ENCODE measurements at regions not wholly inside any gene's neighbourhood (a gene's known extent, or its start where the extent isn't known, plus 50 kb on each side); places are given as distances from the start of the nearest gene placed in this dataset.

DNA sequence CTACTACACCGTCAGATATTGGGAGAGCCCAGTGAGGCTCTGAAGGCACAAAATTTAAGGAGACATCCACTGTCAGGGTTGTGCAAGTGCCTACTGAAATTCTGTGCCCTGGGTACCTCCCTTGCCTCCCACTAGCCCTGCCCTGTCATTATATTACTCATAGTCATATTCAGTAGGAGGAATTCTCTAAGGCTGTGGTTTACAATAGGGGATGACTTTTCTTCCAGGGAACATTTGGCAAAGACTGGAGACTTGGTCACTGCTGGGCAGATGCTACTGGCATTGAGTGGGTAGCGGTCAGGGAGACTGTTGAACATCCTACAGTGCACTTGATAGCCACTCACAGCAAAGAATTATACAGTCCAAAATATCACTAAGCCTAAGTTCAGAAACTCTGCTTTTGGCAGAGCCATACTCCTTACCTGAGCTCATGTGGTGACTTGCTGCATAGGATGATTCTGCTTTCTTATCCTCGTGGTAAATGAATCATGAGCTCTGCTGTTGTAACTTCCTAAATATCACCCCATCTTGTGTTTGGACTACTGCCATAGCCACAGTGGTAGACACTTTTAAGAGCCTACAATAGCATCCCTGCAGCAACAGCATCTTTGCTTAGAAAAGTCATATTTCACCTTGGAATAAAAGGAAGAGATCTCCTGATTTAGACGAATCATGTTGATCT lies 563.4 kb upstream of the PLXNA2 start:
- H3K36me3 Mint-ChIP-seq (ENCODE audit: insufficient read depth), result no peaks in the 10 kb centered on the region
- no peaks in the 10 kb centered on the region for H3K27me3 Mint-ChIP-seq (ENCODE audit: low read depth)
- ATAC-seq, result no peak
- H3K9me3 Mint-ChIP-seq, result peaks cover 5% of the 10 kb centered on the region
- no peak overlapping the region for H3K4me3 Mint-ChIP-seq
- no peak for DNase-seq
- H3K4me1 Mint-ChIP-seq (ENCODE audit: low read depth), result no peaks in the 10 kb centered on the region

DNA sequence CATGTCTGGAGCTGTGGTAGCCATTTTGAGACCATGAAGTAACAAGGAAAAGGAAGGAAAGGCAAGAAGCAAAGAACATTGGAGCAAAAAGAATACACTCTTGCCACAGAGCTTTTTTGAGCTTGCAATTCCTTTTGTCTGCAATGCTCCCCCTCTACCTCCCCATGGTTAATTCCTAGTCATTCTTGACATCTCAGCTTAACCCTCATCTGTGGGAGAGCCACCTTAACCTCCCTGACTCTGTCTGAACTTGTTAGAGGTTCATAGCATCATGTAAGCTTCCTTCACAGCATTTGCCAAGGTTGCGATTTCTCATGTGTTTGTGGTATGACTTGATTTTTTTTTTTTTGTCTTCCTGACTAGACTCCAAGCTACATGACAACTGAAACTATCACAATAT lies 564.1 kb upstream of the PLXNA2 start:
- Mint-ChIP-seq H3K27me3 (ENCODE audit: low read depth) (peaks cover 3% of the 10 kb centered on the region), H3K4me1 (ENCODE audit: low read depth) (no peaks in the 10 kb centered on the region), H3K36me3 (ENCODE audit: insufficient read depth) (no peaks in the 10 kb centered on the region), H3K9me3 (peaks cover 5% of the 10 kb centered on the region), H3K4me3 (no peak overlapping the region)
- DNase-seq (no peak), ATAC-seq (no peak)

DNA sequence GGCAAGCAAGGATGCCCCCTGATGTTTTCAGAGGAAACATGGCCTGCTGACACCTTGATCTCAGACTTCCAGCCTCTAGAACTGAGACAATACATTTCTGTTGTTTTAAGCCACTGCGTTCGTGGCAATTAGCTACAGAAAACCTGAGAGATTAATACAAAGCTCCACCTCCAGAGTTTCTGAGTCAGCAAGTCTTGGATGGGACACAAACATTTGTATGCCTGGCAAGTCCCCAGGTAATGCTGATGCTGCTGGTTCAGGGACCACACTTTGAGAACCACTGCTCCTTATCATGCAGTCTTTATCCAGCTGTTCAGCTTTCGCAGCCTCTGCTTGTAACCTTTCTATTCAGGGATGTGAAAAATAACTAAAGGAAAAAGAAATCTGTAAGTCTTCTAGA lies 565.7 kb upstream of the PLXNA2 start:
- ATAC-seq (no peak), DNase-seq (no peak)
- H3K27me3 Mint-ChIP-seq (ENCODE audit: low read depth), result peaks cover 3% of the 10 kb centered on the region
- no peaks in the 10 kb centered on the region for H3K4me1 Mint-ChIP-seq (ENCODE audit: low read depth)
- peaks cover 3% of the 10 kb centered on the region for H3K9me3 Mint-ChIP-seq
- no peak overlapping the region for H3K4me3 Mint-ChIP-seq
- no peaks in the 10 kb centered on the region for H3K36me3 Mint-ChIP-seq (ENCODE audit: insufficient read depth)

DNA sequence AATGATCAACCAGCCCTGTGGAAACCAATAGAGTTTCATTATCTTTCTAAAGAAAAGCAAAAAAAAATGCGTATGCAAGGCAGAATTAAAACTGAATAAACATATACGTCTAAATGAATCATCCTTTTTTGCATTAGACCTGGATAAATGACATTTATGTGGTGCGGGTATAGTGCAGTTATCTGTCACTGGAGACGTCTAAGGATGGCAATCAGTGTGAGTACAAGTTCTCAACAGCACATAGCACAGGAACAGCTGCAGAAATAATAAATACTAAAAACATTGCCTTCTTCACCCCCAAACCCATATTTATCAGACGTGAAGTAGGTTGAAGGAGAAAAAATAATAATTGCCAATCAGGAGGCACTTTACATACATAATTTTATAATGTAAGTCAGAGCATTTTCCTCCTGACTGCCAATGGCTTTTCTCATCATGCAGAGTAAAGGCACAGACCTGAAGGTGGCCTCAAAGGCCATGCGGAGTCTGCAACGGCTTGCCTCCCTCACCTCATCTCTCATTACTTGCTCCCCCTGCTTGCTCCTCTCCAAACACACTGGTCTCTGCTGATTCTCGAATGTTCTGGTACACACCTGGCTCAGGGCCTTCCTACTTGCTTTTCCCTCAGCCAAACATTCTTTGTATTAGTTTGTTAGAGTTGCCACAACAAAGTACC lies 574.7 kb upstream of the PLXNA2 start:
- Mint-ChIP-seq H3K36me3 (ENCODE audit: insufficient read depth) (no peaks in the 10 kb centered on the region), H3K27me3 (ENCODE audit: low read depth) (peaks cover 3% of the 10 kb centered on the region), H3K4me1 (ENCODE audit: low read depth) (no peaks in the 10 kb centered on the region), H3K4me3 (no peak overlapping the region), H3K9me3 (no peaks in the 10 kb centered on the region)
- no peak for DNase-seq
- no peak for ATAC-seq

DNA sequence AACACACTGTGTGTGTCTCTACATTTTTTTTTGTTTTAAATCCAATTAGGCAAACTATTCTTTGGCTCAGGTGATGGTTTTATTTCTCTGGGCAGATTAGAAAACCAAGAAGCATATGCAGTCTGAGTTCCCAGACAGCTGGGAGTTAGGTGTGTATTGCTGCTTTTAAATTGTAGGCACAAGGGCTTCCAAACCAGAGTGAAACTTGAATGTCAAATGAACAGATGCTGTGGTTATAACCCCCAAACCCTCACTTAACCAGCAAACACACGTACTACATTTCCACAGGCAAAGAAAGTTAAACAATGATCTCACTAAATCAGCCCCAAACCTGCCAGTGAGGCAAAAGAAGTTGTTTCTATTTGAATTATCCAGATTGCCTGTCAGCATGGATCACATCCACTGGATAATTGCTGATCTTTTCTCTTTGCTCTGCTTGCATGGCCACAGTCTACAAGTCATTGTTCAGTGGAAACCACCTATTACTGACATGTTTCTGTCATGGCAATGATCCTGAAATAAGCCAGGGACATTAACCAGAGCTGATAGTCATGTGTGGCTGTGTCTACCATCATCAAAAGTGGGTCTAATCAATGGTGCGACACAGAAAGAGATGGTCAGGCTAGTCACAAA lies 576.5 kb upstream of the PLXNA2 start:
- H3K9me3 Mint-ChIP-seq, result no peaks in the 10 kb centered on the region
- no peak overlapping the region for H3K4me3 Mint-ChIP-seq
- no peaks in the 10 kb centered on the region for H3K36me3 Mint-ChIP-seq (ENCODE audit: insufficient read depth)
- peaks cover 3% of the 10 kb centered on the region for H3K27me3 Mint-ChIP-seq (ENCODE audit: low read depth)
- no peak for ATAC-seq
- DNase-seq, result no peak
- H3K4me1 Mint-ChIP-seq (ENCODE audit: low read depth), result no peaks in the 10 kb centered on the region

GRCh38 chr1:208821939-208822338 lies 577.8 kb upstream of the PLXNA2 start:
- DNase-seq (no peak), ATAC-seq (no peak)
- Mint-ChIP-seq H3K4me3 (no peak overlapping the region), H3K9me3 (no peaks in the 10 kb centered on the region), H3K4me1 (ENCODE audit: low read depth) (no peaks in the 10 kb centered on the region), H3K36me3 (ENCODE audit: insufficient read depth) (no peaks in the 10 kb centered on the region), H3K27me3 (ENCODE audit: low read depth) (peaks cover 3% of the 10 kb centered on the region)

DNA sequence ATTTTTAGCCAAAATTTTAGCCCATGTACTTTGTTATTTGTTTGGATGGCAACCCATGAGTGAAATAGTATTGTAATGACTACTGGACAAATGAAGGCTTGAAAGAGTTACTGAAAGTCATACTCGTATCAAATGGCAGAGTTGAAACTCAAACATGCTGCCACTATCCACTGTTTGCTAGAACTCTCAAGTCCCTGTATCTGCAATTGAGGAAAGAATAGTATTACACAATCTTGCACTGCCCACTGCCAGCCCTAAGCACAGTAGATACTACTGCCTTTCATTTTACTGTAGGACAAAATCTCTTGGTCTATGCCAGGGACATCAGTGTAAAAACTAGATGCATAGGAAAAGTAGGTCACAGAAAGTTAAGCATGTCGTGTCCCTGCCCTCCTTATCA lies 581.1 kb upstream of the PLXNA2 start:
- H3K9me3 Mint-ChIP-seq, result no peaks in the 10 kb centered on the region
- ATAC-seq (no peak), DNase-seq (no peak)
- no peaks in the 10 kb centered on the region for H3K27me3 Mint-ChIP-seq (ENCODE audit: low read depth)
- H3K36me3 Mint-ChIP-seq (ENCODE audit: insufficient read depth), result no peaks in the 10 kb centered on the region
- H3K4me1 Mint-ChIP-seq (ENCODE audit: low read depth), result no peaks in the 10 kb centered on the region
- H3K4me3 Mint-ChIP-seq, result no peak overlapping the region

DNA sequence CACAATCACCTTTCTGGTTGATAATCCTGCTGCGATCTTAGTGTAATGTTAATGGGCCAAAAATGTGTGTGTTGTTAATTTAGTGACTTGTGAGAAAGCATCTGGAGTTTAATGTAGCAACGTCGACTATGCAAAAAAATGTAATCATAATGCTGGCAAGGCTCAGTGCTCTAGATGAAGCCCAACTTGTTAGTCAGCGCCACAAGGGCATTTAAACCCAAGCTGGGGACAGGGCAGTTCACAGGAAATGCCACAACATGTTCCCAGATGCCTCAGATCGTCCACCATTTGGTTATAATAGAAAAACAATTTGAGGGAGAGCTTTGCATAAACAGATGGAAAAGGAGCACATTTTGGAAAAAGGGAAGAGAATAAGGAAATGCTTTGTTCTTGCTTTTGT lies 585.4 kb upstream of the PLXNA2 start:
- H3K4me3 Mint-ChIP-seq, result no peak overlapping the region
- no peak for DNase-seq
- no peaks in the 10 kb centered on the region for H3K36me3 Mint-ChIP-seq (ENCODE audit: insufficient read depth)
- no peaks in the 10 kb centered on the region for H3K27me3 Mint-ChIP-seq (ENCODE audit: low read depth)
- no peaks in the 10 kb centered on the region for H3K9me3 Mint-ChIP-seq
- H3K4me1 Mint-ChIP-seq (ENCODE audit: low read depth), result no peaks in the 10 kb centered on the region
- ATAC-seq, result no peak

GRCh38 chr1:208834381-208835096 lies 590.4 kb upstream of the PLXNA2 start:
- ATAC-seq, result no peak
- Mint-ChIP-seq H3K27me3 (ENCODE audit: low read depth) (no peaks in the 10 kb centered on the region), H3K4me1 (ENCODE audit: low read depth) (no peaks in the 10 kb centered on the region), H3K36me3 (ENCODE audit: insufficient read depth) (no peaks in the 10 kb centered on the region), H3K9me3 (no peaks in the 10 kb centered on the region), H3K4me3 (no peak overlapping the region)
- DNase-seq, result no peak

- no peaks in the 10 kb centered on the region for H3K36me3 Mint-ChIP-seq (ENCODE audit: insufficient read depth)
- no peaks in the 10 kb centered on the region for H3K9me3 Mint-ChIP-seq
- DNase-seq, result no peak
- no peaks in the 10 kb centered on the region for H3K4me1 Mint-ChIP-seq (ENCODE audit: low read depth)
- no peak for ATAC-seq
- no peaks in the 10 kb centered on the region for H3K27me3 Mint-ChIP-seq (ENCODE audit: low read depth)
- no peak overlapping the region for H3K4me3 Mint-ChIP-seq
These were observed 590.9 kb upstream of the PLXNA2 start for GRCh38 chr1:208835097-208835463.

GRCh38 chr1:208835781-208836180 lies 591.6 kb upstream of the PLXNA2 start:
- ATAC-seq, result no peak
- Mint-ChIP-seq H3K27me3 (ENCODE audit: low read depth) (no peaks in the 10 kb centered on the region), H3K9me3 (no peaks in the 10 kb centered on the region), H3K4me3 (no peak overlapping the region), H3K4me1 (ENCODE audit: low read depth) (no peaks in the 10 kb centered on the region), H3K36me3 (ENCODE audit: insufficient read depth) (no peaks in the 10 kb centered on the region)
- DNase-seq, result no peak

DNA sequence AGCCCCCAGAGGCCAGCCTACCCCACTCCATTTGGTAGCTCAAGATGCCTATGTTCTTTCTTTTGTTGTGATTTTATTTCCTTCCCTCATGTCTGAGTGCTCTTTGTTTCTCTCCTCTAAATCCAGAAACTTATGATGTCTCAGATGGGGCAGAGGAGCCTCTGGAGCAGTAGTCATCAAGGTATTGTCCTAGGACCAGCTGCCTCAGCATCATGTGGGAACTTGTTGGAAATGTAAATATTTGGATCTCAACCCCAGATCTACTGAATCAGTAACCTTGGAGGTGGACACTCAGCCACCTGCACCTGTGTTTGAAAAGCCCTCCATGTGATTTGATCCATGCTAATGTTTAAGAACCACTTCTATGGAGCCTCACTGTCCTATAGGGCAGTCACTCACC lies 593.1 kb upstream of the PLXNA2 start:
- DNase-seq (no peak), ATAC-seq (no peak)
- H3K27me3 Mint-ChIP-seq (ENCODE audit: low read depth), result no peaks in the 10 kb centered on the region
- no peaks in the 10 kb centered on the region for H3K9me3 Mint-ChIP-seq
- H3K4me3 Mint-ChIP-seq, result no peak overlapping the region
- H3K36me3 Mint-ChIP-seq (ENCODE audit: insufficient read depth), result no peaks in the 10 kb centered on the region
- no peaks in the 10 kb centered on the region for H3K4me1 Mint-ChIP-seq (ENCODE audit: low read depth)

DNA sequence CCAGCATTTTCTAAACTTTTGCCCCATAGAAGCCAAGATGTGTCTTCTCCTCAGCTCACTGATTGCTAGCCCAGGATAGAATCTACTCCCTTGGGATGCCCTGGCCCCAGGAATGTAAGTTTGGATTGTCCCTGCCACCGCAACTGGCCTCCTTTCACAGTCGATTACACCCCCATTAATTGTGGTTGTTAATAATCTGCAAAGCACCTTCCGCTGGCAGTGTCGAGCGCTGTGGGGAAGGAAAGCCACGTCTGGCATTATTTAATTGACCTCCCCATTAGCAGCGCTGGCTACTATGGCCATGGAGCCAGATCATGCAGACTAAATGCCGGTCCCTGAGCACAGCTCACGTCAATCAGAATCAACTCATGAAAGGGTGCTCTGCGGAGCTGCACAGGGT lies 597.3 kb upstream of the PLXNA2 start:
- H3K27me3 Mint-ChIP-seq (ENCODE audit: low read depth), result no peaks in the 10 kb centered on the region
- no peak for DNase-seq
- no peaks in the 10 kb centered on the region for H3K36me3 Mint-ChIP-seq (ENCODE audit: insufficient read depth)
- no peak for ATAC-seq
- H3K4me3 Mint-ChIP-seq, result no peak overlapping the region
- peaks cover 3% of the 10 kb centered on the region for H3K9me3 Mint-ChIP-seq
- H3K4me1 Mint-ChIP-seq (ENCODE audit: low read depth), result no peaks in the 10 kb centered on the region

DNA sequence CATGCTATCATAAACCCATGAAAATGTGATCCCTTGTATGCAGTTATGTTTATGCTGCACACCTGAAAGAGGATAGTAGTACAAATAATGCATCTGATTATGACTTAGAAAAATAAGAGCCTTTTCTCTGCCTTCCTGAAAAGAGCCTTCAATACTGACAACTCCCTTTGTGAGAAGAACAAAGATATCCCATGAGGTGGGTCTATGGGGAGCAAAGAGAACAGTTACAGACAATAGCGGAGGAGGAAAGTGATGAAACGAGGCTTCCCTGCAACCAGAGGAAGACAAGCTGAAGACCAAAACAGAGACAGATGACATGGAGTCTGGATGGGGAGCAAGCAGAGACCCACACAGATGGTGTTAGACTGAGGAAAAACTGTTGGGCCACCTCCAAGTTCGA lies 598.3 kb upstream of the PLXNA2 start:
- Mint-ChIP-seq H3K4me1 (ENCODE audit: low read depth) (no peaks in the 10 kb centered on the region), H3K27me3 (ENCODE audit: low read depth) (no peaks in the 10 kb centered on the region), H3K4me3 (no peak overlapping the region), H3K36me3 (ENCODE audit: insufficient read depth) (no peaks in the 10 kb centered on the region), H3K9me3 (peaks cover 3% of the 10 kb centered on the region)
- ATAC-seq (no peak), DNase-seq (no peak)

DNA sequence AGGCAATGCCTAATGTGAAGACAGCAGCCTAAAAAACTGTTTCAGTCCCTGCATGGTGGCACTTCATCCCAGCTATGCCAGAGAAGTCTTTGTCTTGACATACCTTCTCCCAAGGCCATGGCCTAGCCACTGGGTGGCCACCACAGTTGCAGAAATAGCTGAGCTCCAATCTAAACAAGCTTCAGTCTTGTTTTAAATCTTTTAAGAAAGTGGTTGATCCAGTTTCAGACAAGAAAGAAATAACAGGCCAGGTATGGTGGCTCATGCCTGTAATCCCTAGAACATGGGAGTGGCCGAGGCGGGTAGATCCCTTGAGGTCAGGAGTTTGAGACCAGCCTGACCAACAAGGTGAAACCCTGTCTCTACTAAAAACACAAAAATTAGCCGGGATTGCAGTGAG lies 600.0 kb upstream of the PLXNA2 start:
- Mint-ChIP-seq H3K9me3 (peaks cover 3% of the 10 kb centered on the region), H3K27me3 (ENCODE audit: low read depth) (no peaks in the 10 kb centered on the region), H3K4me3 (no peak overlapping the region), H3K36me3 (ENCODE audit: insufficient read depth) (no peaks in the 10 kb centered on the region), H3K4me1 (ENCODE audit: low read depth) (no peaks in the 10 kb centered on the region)
- ATAC-seq (no peak), DNase-seq (no peak)

Data from activated T-cell treated with anti-CD3 and anti-CD28 coated beads, Interleukin-2, amount 50 U/mL, for 4 hours (primary cell).